Lung microvascular endothelial cell (primary cell): ENCODE measurements at regions not wholly inside any gene's neighbourhood (a gene's known extent, or its start where the extent isn't known, plus 50 kb on each side); places are given as distances from the start of the nearest gene placed in this dataset.
"Not testable (repeated sequence)": the region's sequence is repeated elsewhere in the genome, so short reads cannot be mapped to it uniquely, and the experiment has no call there.

Experiments
- DNase-seq, 2 donors: peaks; one replicate each; pipeline versions ENCODE4 v3.0.0 to v3.0.0-alpha.2; 2010; ENCODE audit warnings: low read depth in 2 of 2

- no peak for DNase-seq
Observed at GRCh38 chr19:5259750-5260149, 80.9 kb downstream of the PTPRS start.

- DNase-seq: no peak
Observed at GRCh38 chr19:5257155-5258045, 83.2 kb downstream of the PTPRS start.

GRCh38 chr19:5255602-5256231 is 84.9 kb downstream of the PTPRS start:
- no peak for DNase-seq

GRCh38 chr19:5254944-5255343 is 85.7 kb downstream of the PTPRS start:
- no peak for DNase-seq

GRCh38 chr19:5254543-5254942 is 86.1 kb downstream of the PTPRS start:
- no peak for DNase-seq

DNA sequence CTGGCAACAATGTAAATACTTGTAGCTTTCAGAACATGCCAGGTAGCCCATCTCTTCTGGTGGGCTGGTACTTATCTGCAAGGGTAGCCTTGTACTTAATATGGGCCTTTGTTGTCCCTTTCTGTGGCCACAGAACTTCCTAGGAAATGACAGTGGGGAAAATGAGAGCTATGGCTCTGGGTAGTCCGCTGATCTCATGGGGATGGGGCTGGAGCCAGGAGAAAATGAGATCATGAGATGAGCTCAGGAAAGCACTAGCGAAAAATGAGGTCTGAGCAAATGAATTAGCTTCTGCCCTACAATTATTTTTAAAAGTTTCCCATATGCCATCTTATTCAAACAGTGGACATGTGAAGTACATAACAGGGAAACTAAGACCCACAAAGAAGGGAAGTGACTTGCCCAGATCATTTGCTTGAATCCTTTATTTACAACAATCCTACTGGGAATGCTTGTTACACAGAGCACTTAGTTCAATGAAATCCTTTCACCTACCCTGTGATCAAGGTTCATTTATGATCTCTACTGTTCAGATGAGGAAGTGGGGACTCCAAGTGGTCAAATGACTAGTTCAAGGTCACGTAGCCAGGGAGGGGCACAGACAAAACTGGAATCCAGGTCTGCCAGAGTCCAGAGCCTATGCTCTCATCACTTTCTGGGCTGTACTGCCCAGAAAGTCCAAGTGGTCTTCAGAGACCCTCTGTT is 87.1 kb downstream of the PTPRS start:
- peak in 1 of 2 donors; percentile 52 for DNase-seq

DNA sequence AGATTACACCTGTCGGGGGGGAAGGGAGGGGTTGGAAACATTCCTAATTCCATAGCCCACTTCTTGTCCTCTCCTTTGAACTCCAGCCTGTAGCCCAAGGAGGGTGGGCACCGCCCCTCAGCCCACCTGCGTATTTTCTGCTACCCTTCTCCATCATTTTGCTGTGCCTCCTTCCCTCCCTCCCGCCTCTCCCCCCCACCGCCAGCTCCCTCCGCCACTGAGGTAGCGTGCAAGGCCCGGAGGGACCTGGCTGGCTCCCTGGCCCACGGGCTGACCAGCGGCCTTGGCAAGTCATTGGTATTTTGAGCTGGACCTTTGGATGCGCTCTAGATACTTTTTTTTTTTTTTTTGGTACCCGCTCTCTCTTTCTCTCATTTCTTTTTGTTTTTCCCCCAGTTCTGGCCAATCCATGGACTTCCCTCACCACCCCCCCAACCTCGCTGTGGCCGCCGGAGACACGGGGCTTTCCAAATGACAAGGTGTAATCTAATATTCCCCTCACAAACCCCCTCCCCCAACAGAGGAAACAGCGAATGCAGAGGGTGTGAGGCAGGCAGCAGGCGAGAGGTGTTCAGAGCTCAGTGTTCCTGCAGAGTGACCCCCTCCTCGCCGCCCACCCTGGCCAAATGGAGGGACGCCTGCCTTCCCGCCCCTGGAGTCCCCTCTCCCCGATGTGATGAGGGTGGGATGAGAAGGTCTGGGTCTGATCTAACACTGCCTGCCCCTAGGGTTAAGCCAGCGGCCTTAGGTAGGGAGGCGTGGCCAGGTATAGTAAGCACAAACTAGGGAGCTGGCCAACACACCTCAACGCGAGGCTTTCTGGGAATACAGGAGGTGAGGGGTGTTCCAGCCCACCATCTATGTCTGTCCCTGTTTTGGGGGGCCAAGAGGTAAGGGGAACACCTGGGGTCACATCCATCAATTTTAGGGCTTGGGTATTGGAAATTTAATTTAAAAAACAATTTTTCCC is 89.2 kb downstream of the PTPRS start:
- DNase-seq: no peak

GRCh38 chr19:5250127-5250659 is 90.4 kb downstream of the PTPRS start:
- no peak for DNase-seq

GRCh38 chr19:5249526-5249925 is 91.1 kb downstream of the PTPRS start:
- DNase-seq: no peak

GRCh38 chr19:5247957-5248705 is 92.5 kb downstream of the PTPRS start:
- DNase-seq: no peak

DNA sequence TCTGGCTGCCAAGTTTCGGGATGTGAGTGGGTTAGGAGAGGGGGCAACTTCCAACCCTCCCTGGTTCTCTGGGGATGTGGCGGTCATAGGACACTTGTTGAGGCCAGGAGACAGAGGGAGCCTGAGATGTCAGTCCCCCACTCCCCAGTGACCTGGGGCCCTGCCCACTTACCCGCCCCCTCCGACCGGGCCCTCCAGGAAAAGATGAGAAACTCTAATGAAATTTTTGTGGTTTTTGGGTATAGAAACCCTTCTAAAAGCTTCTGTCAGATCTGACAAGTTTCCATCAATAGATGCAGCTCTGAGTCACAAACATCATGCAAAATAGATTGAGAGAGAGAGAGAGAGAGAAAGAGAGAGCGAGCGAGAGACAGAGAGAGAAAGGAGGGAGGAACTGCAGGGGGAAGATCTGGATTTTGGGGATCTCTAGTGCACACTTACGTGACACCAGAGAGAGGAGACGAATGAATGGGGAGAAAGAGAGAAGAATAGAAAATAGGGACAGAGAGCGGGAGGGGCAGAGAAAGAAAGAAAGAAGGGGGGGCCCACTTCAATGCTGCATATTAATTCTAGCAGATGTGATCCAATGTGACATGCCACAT is 94.0 kb downstream of the PTPRS start:
- DNase-seq: no peak

- no peak for DNase-seq
Observed at GRCh38 chr19:5245631-5246553, 94.7 kb downstream of the PTPRS start.

- DNase-seq: no peak
Observed at GRCh38 chr19:5244351-5244750, 96.3 kb downstream of the PTPRS start.

DNA sequence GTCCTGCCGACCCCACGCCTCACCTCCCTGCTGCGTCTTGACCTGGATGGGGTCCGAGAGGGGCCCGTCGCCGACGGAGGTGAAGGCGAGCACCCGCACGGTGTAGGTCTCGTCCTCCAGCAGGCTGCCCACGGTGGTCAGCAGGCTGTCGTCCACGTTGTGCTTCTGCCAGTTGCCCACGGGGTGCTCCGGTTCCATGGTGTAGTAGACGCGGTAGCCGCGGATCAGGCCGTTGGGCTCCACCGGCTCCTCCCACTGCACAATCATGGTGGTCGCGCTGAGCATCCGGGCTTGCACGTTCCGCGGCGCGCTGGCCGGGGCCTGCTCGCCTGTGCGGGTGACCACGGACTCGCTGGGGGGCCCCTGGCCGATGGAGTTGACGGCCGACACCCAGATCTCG is 96.7 kb downstream of the PTPRS start:
- DNase-seq: no peak

DNA sequence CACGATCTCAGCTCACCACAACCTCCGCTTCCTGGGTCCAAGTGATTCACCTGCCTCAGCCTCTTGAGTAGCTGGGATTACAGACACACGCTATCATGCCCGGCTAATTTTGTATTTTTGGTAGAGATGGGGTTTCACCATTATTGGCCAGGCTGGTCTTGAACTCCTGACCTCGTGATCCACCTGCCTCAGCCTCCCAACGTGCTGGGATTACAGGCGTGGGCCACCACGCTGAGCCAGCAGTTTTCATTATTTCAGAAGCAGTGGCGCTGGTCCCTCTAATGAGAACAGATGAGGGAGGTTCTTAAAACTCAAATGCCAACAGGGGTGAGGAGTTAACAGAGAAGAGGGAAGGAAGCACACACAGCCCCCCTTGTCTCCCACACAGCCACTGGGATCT is 98.7 kb downstream of the PTPRS start:
- not testable (repeated sequence) for DNase-seq

DNA sequence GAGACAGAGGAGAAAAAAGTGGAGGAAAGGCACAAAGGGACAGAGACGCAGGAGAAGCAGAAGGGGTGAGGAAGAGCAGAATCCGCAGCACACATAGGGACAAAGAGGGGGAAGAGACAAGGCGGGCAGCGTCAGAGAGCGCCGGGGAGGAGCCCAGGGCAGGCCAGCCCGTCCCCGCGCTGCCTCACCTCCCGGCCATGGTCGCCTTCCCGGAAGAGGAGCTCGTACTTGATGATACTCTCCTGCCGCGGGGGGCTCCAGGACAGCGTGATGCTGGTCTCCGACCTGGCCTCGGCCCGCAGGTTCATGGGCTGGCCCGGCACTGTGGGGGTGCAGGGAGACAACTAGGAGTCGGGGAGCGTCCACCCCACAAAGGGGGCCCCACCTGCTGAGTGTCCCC is 100.6 kb downstream of the PTPRS start:
- DNase-seq: no peak

GRCh38 chr19:5238700-5239099 is 101.9 kb downstream of the PTPRS start:
- DNase-seq: no peak

DNA sequence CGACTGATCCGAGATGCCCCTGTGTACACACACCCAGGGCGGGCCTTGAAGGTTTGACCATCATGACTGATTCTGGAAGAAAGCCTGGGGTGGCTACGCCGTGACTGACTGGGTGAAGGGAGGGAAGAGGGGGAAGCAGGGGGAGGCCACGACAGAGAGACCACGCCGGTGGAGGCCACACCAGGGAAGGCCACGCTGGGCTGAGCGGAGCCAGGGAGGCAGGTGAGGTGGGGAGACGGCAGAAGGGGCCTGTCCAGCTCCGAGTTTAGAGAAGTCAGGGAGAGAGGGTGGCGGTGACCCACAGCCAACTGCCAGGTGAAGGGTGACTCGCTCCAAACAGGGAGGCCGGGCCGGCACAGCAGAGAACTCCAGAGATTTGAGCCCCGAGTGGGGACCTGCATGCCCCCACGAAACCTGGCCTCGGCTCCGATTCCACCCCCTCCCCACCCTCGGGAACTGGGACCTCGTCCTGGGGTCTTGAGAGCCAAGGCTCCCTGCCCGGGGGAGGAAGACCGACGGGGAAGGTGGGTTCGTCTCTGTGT is 102.6 kb downstream of the PTPRS start:
- no peak for DNase-seq
